Mesodermal cell (in vitro differentiated cells): ENCODE measurements at regions not wholly inside any gene's neighbourhood (a gene's known extent, or its start where the extent isn't known, plus 50 kb on each side); places are given as distances from the start of the nearest gene placed in this dataset.

Experiments
- H3K27ac ChIP-seq: 2 replicates; pipeline ENCODE4 v1.7.0; 2013; ENCODE audit warnings: mild to moderate bottlenecking, low read depth, low read length, moderate library complexity; ENCODE audit not compliant: severe bottlenecking
- H3K36me3 ChIP-seq: 2 replicates; pipeline ENCODE4 v1.7.1; 2013; ENCODE audit warnings: mild to moderate bottlenecking, low read length, moderate library complexity; ENCODE audit not compliant: control insufficient read depth, insufficient read depth
- H3K4me1 ChIP-seq: one replicate; pipeline ENCODE4 v1.7.1; 2013; ENCODE audit warnings: mild to moderate bottlenecking, low read length; ENCODE audit not compliant: insufficient read depth, control insufficient read depth, poor library complexity, severe bottlenecking
- H3K4me3 ChIP-seq: 2 replicates; pipeline ENCODE4 v1.7.0; 2013; ENCODE audit warnings: low read length, control low read depth, mild to moderate bottlenecking; ENCODE audit not compliant: insufficient read depth, poor library complexity, severe bottlenecking; ENCODE audit errors: extremely low read depth
- H3K9me3 ChIP-seq: 2 replicates; pipeline ENCODE4 v1.7.1; 2013; ENCODE audit warnings: mild to moderate bottlenecking, low read length, moderate library complexity; ENCODE audit not compliant: control insufficient read depth
- WGBS, 2 experiments: methylation state at CpG; one replicate each; pipeline ENCODE4 v1.1.5; 2013; ENCODE audit warnings: missing lambda C conversion rate in 2 of 2; ENCODE audit not compliant: insufficient coverage in 2 of 2; 5-methylcytosine and 5-hydroxymethylcytosine counted together

GRCh38 chr13:80989241-80989640, 648.3 kb upstream of the SPRY2 start:
- 96 to 100% methylated on average over 2 to 4 of the region's 6 CpGs for WGBS, 2 experiments
- Histone ChIP-seq H3K36me3 (no peaks in the 10 kb centered on the region), H3K27ac (no peak overlapping the region), H3K9me3 (no peaks in the 10 kb centered on the region), H3K4me3 (no peak overlapping the region), H3K4me1 (no peaks in the 10 kb centered on the region)

GRCh38 chr13:80988391-80989151, 647.6 kb upstream of the SPRY2 start:
- H3K9me3 ChIP-seq = no peaks in the 10 kb centered on the region
- H3K4me1 ChIP-seq = no peaks in the 10 kb centered on the region
- no peak overlapping the region for H3K4me3 ChIP-seq
- no peaks in the 10 kb centered on the region for H3K36me3 ChIP-seq
- WGBS, 2 experiments = 92 to 95% methylated on average over 2 to 3 of the region's 6 CpGs
- H3K27ac ChIP-seq = no peak overlapping the region

GRCh38 chr13:80979035-80979641, 638.2 kb upstream of the SPRY2 start:
- H3K9me3 ChIP-seq = no peaks in the 10 kb centered on the region
- H3K27ac ChIP-seq = no peak overlapping the region
- no CpG with 5 or more reads among the region's 9 CpGs for WGBS, 2 experiments
- no peak overlapping the region for H3K4me3 ChIP-seq
- H3K36me3 ChIP-seq = no peaks in the 10 kb centered on the region
- H3K4me1 ChIP-seq = no peaks in the 10 kb centered on the region

GRCh38 chr13:80977168-80977567, 636.2 kb upstream of the SPRY2 start:
- Histone ChIP-seq H3K4me3 (no peak overlapping the region), H3K9me3 (no peaks in the 10 kb centered on the region), H3K27ac (no peak overlapping the region), H3K4me1 (no peaks in the 10 kb centered on the region), H3K36me3 (no peaks in the 10 kb centered on the region)
- WGBS, 2 experiments = 88 to 94% methylated on average over 2 of the region's 4 CpGs

GRCh38 chr13:80975903-80976302, 635.0 kb upstream of the SPRY2 start:
- 95% methylated on average over 2 of the region's 4 CpGs; no CpG with 5 or more reads in 1 of the 2 experiments for whole genome bisulfite sequencing, 2 experiments
- no peak overlapping the region for H3K27ac ChIP-seq
- no peaks in the 10 kb centered on the region for H3K36me3 ChIP-seq
- H3K9me3 ChIP-seq = no peaks in the 10 kb centered on the region
- no peaks in the 10 kb centered on the region for H3K4me1 ChIP-seq
- no peak overlapping the region for H3K4me3 ChIP-seq

GRCh38 chr13:80973721-80974120, 632.8 kb upstream of the SPRY2 start:
- Histone ChIP-seq H3K27ac (no peak overlapping the region), H3K4me1 (no peaks in the 10 kb centered on the region), H3K9me3 (no peaks in the 10 kb centered on the region), H3K36me3 (no peaks in the 10 kb centered on the region), H3K4me3 (no peak overlapping the region)
- 100% methylated on average over 1 of the region's 2 CpGs; no CpG with 5 or more reads in 1 of the 2 experiments for WGBS, 2 experiments

- no CpG with 5 or more reads among the region's 2 CpGs for WGBS, 2 experiments
Observed at GRCh38 chr13:80972857-80973478, 632.0 kb upstream of the SPRY2 start.

GRCh38 chr13:80965097-80965496, 624.2 kb upstream of the SPRY2 start:
- no peak overlapping the region for H3K27ac ChIP-seq
- H3K4me3 ChIP-seq = no peak overlapping the region
- no peaks in the 10 kb centered on the region for H3K4me1 ChIP-seq
- no peaks in the 10 kb centered on the region for H3K36me3 ChIP-seq
- H3K9me3 ChIP-seq = no peaks in the 10 kb centered on the region

More at GRCh38 chr13:80972857-80973478, 632.0 kb upstream of the SPRY2 start:
- no peak overlapping the region for H3K4me3 ChIP-seq
- no peaks in the 10 kb centered on the region for H3K4me1 ChIP-seq
- no peaks in the 10 kb centered on the region for H3K36me3 ChIP-seq
- no peaks in the 10 kb centered on the region for H3K9me3 ChIP-seq
- no peak overlapping the region for H3K27ac ChIP-seq

- Histone ChIP-seq H3K4me1 (no peaks in the 10 kb centered on the region), H3K9me3 (no peaks in the 10 kb centered on the region), H3K36me3 (no peaks in the 10 kb centered on the region), H3K27ac (no peak overlapping the region), H3K4me3 (no peak overlapping the region)
- no CpG with 5 or more reads among the region's 1 CpG for WGBS, 2 experiments
Observed at GRCh38 chr13:80962855-80963254, 621.9 kb upstream of the SPRY2 start.

GRCh38 chr13:80962173-80962572, 621.2 kb upstream of the SPRY2 start:
- Histone ChIP-seq H3K9me3 (no peaks in the 10 kb centered on the region), H3K4me1 (no peaks in the 10 kb centered on the region), H3K36me3 (no peaks in the 10 kb centered on the region), H3K27ac (no peak overlapping the region), H3K4me3 (no peak overlapping the region)
- WGBS, 2 experiments = 95 to 100% methylated on average over 3 to 7 of the region's 7 CpGs
